ENCODE measurements at regions not wholly inside any gene's neighbourhood (a gene's known extent, or its start where the extent isn't known, plus 50 kb on each side); places are given as distances from the start of the nearest gene placed in this dataset.

DNA sequence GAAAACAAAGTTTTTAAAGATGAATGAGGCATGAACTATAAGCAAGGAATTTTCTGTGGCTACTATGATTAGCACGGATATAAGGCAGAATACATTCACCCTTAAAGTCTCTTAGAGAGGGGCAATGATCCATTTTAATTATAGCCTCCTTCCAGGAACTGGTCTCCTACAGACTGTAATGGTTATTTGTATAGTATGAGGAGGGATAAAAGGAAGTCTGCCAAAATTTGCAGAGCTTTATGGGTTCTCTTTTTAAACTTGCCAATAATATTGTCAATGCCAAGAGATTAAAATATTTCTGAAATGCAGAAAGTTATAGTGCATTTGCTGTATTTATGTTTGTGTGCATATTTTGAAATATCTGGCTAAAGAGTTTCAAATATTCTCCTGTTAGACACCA is 271.4 kb upstream of the LUZP2 start:
- H3K18ac ChIP-seq (ENCODE audit: low read depth in 1 of 2, low read length in 2 of 2): no peak overlapping the region
- no peak overlapping the region for H2AFZ ChIP-seq (ENCODE audit: low read depth, low read length)
- no peak overlapping the region for H4K8ac ChIP-seq (ENCODE audit: low read length)
- no peak overlapping the region for H2BK15ac ChIP-seq (ENCODE audit: low read depth, poor library complexity, severe bottlenecking)
- no peaks in the 10 kb centered on the region for H3K4me1 ChIP-seq (ENCODE audit: control insufficient read depth, insufficient read depth, low read depth, low read length)
- no peak overlapping the region for H3K4me2 ChIP-seq (ENCODE audit: low read length, poor library complexity, severe bottlenecking)
- WGBS: no CpG with 5 or more reads among the region's 1 CpG
- H3K9me3 ChIP-seq (ENCODE audit: control insufficient read depth, low read length): no peaks in the 10 kb centered on the region
- H3K27ac ChIP-seq (ENCODE audit: low read length, poor library complexity, severe bottlenecking): no peak overlapping the region
- DNase-seq: no peak
- no peak overlapping the region for H2AK5ac ChIP-seq (ENCODE audit: low read length, severe bottlenecking)
- H3K36me3 ChIP-seq (ENCODE audit: control insufficient read depth in 1 of 2, insufficient read depth in 2 of 2, low read depth in 1 of 2, low read length in 2 of 2): no peaks in the 10 kb centered on the region
- no peak overlapping the region for H2BK12ac ChIP-seq (ENCODE audit: low read length in 2 of 2)
- no peak overlapping the region for H4K91ac ChIP-seq (ENCODE audit: low read length)
- H2BK5ac ChIP-seq (ENCODE audit: low read depth, low read length, poor library complexity, severe bottlenecking): no peak overlapping the region
- no peak overlapping the region for H3K14ac ChIP-seq (ENCODE audit: low read length in 2 of 2)
- H3K4ac ChIP-seq (ENCODE audit: low read depth in 1 of 2, low read length in 2 of 2): no peak overlapping the region
- no peak overlapping the region for H3K9ac ChIP-seq (ENCODE audit: low read length)
- no peak overlapping the region for H3K23ac ChIP-seq (ENCODE audit: low read length in 2 of 2)
- no peak overlapping the region for H2BK120ac ChIP-seq (ENCODE audit: low read depth, low read length)
- no peak overlapping the region for H3K4me3 ChIP-seq (ENCODE audit: insufficient read depth in 1 of 2, low read depth in 1 of 2, low read length in 2 of 2)
- no peaks in the 10 kb centered on the region for H3K79me1 ChIP-seq (replicated peaks; ENCODE audit: low read length, poor library complexity, severe bottlenecking)
- no peaks in the 10 kb centered on the region for H3K27me3 ChIP-seq (ENCODE audit: control insufficient read depth in 1 of 2, insufficient read depth in 1 of 2, low read length in 2 of 2)

DNA sequence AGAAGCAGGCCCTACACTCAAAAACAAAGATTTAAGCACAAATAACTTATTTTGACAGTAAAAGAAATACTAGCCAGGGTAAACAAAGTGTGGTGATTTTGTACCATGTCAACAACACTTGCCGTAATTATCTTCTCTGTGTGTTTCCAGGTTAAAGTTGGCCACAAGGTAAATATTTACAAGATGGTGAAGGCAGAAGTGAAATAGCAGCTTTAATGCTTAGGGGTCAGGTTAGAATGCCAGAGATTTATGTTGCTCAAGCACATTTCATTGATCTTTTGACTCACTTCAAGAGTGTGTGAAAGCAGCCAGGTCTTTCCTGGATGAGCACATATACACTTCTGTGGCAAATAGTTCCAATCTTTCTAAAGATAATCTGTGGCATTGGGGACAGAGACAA is 270.2 kb upstream of the LUZP2 start:
- Histone ChIP-seq H3K36me3 (ENCODE audit: control insufficient read depth in 1 of 2, insufficient read depth in 2 of 2, low read depth in 1 of 2, low read length in 2 of 2) (no peaks in the 10 kb centered on the region), H3K14ac (ENCODE audit: low read length in 2 of 2) (no peak overlapping the region), H3K27me3 (ENCODE audit: control insufficient read depth in 1 of 2, insufficient read depth in 1 of 2, low read length in 2 of 2) (no peaks in the 10 kb centered on the region), H3K4ac (ENCODE audit: low read depth in 1 of 2, low read length in 2 of 2) (no peak overlapping the region), H3K4me3 (ENCODE audit: insufficient read depth in 1 of 2, low read depth in 1 of 2, low read length in 2 of 2) (no peak overlapping the region), H3K4me2 (ENCODE audit: low read length, poor library complexity, severe bottlenecking) (no peak overlapping the region), H2BK5ac (ENCODE audit: low read depth, low read length, poor library complexity, severe bottlenecking) (no peak overlapping the region), H2BK120ac (ENCODE audit: low read depth, low read length) (no peak overlapping the region), H3K23ac (ENCODE audit: low read length in 2 of 2) (no peak overlapping the region), H2BK12ac (ENCODE audit: low read length in 2 of 2) (no peak overlapping the region), H4K8ac (ENCODE audit: low read length) (no peak overlapping the region), H3K9me3 (ENCODE audit: control insufficient read depth, low read length) (no peaks in the 10 kb centered on the region), H3K4me1 (ENCODE audit: control insufficient read depth, insufficient read depth, low read depth, low read length) (no peaks in the 10 kb centered on the region), H2AFZ (ENCODE audit: low read depth, low read length) (no peak overlapping the region), H3K18ac (ENCODE audit: low read depth in 1 of 2, low read length in 2 of 2) (no peak overlapping the region), H2BK15ac (ENCODE audit: low read depth, poor library complexity, severe bottlenecking) (no peak overlapping the region), H3K27ac (ENCODE audit: low read length, poor library complexity, severe bottlenecking) (no peak overlapping the region), H3K79me1 (replicated peaks; ENCODE audit: low read length, poor library complexity, severe bottlenecking) (no peaks in the 10 kb centered on the region), H4K91ac (ENCODE audit: low read length) (no peak overlapping the region), H3K9ac (ENCODE audit: low read length) (no peak overlapping the region), H2AK5ac (ENCODE audit: low read length, severe bottlenecking) (no peak overlapping the region)
- WGBS: 64% methylated on average over 1 of the region's 1 CpG
- DNase-seq: no peak

DNA sequence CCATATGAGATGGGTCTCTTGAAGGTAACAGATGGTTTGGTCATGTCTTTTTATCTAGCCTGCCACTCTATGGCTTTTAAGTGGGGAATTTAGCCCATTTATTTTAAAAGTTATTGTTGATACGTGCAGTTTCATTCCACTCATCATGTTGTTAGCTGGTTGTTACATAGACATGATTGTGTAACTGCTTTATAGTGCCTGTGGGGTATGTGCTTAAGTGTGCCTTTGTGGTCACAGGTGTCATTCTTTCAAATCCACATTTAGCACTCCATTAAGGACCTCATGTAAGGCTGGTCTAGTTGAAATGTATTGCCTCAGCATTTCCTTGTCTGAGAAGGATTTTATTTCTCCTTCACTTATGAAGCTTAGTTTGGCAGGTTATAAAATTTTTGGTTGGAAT is 263.8 kb upstream of the LUZP2 start:
- DNase-seq: no peak
- H3K9me3 ChIP-seq (ENCODE audit: control insufficient read depth, low read length): no peaks in the 10 kb centered on the region
- H4K91ac ChIP-seq (ENCODE audit: low read length): no peak overlapping the region
- no peak overlapping the region for H3K4me3 ChIP-seq (ENCODE audit: insufficient read depth in 1 of 2, low read depth in 1 of 2, low read length in 2 of 2)
- no peak overlapping the region for H2BK12ac ChIP-seq (ENCODE audit: low read length in 2 of 2)
- no peaks in the 10 kb centered on the region for H3K79me1 ChIP-seq (replicated peaks; ENCODE audit: low read length, poor library complexity, severe bottlenecking)
- no peak overlapping the region for H2AFZ ChIP-seq (ENCODE audit: low read depth, low read length)
- H3K27me3 ChIP-seq (ENCODE audit: control insufficient read depth in 1 of 2, insufficient read depth in 1 of 2, low read length in 2 of 2): no peaks in the 10 kb centered on the region
- no peak overlapping the region for H3K4ac ChIP-seq (ENCODE audit: low read depth in 1 of 2, low read length in 2 of 2)
- no peak overlapping the region for H2AK5ac ChIP-seq (ENCODE audit: low read length, severe bottlenecking)
- H2BK120ac ChIP-seq (ENCODE audit: low read depth, low read length): no peak overlapping the region
- H2BK15ac ChIP-seq (ENCODE audit: low read depth, poor library complexity, severe bottlenecking): no peak overlapping the region
- H3K36me3 ChIP-seq (ENCODE audit: control insufficient read depth in 1 of 2, insufficient read depth in 2 of 2, low read depth in 1 of 2, low read length in 2 of 2): no peaks in the 10 kb centered on the region
- no peak overlapping the region for H3K27ac ChIP-seq (ENCODE audit: low read length, poor library complexity, severe bottlenecking)
- H3K18ac ChIP-seq (ENCODE audit: low read depth in 1 of 2, low read length in 2 of 2): no peak overlapping the region
- H3K23ac ChIP-seq (ENCODE audit: low read length in 2 of 2): no peak overlapping the region
- H3K4me1 ChIP-seq (ENCODE audit: control insufficient read depth, insufficient read depth, low read depth, low read length): peaks cover 8% of the 10 kb centered on the region
- no peak overlapping the region for H2BK5ac ChIP-seq (ENCODE audit: low read depth, low read length, poor library complexity, severe bottlenecking)
- H3K4me2 ChIP-seq (ENCODE audit: low read length, poor library complexity, severe bottlenecking): no peak overlapping the region
- no peak overlapping the region for H3K9ac ChIP-seq (ENCODE audit: low read length)
- no peak overlapping the region for H3K14ac ChIP-seq (ENCODE audit: low read length in 2 of 2)
- H4K8ac ChIP-seq (ENCODE audit: low read length): no peak overlapping the region
- 100% methylated on average over 1 of the region's 1 CpG for WGBS

DNA sequence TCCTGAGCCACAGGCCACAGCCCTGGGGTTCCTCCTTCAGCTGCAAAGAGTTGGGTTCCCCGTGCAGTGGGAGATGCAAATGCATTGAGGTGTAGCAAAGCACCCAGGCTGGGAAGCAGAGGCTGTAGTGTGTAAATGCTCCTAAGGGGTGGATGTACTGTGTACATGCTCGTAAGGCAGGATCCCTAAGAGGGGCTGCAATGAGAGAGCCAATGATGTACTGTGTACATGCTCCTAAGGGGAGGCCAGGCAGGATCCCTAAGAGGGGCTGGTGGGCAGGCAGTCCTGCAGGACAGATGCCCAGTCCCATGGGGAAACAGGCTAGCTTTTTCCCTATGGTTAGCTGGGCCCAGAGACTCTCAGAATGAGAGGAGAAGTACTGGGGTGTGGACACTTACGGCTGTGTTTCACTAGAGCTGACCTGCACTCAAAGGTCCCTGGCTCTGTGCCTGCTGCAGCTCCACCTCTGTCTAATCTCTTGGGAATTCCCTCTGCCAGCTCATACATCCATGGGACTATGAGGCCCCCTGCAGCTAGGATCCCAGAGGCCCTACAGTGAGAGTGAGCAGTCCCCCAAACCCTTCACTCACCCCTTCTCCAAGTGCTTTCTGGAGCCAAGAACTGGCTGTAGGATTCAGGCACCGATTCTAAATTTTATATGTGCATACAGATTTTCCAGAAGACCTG is 261.9 kb upstream of the LUZP2 start:
- Histone ChIP-seq H3K27ac (ENCODE audit: low read length, poor library complexity, severe bottlenecking) (no peak overlapping the region), H2BK15ac (ENCODE audit: low read depth, poor library complexity, severe bottlenecking) (no peak overlapping the region), H3K36me3 (ENCODE audit: control insufficient read depth in 1 of 2, insufficient read depth in 2 of 2, low read depth in 1 of 2, low read length in 2 of 2) (no peaks in the 10 kb centered on the region), H4K8ac (ENCODE audit: low read length) (no peak overlapping the region), H3K23ac (ENCODE audit: low read length in 2 of 2) (no peak overlapping the region), H3K27me3 (ENCODE audit: control insufficient read depth in 1 of 2, insufficient read depth in 1 of 2, low read length in 2 of 2) (no peaks in the 10 kb centered on the region), H2BK5ac (ENCODE audit: low read depth, low read length, poor library complexity, severe bottlenecking) (no peak overlapping the region), H2BK12ac (ENCODE audit: low read length in 2 of 2) (no peak overlapping the region), H3K4ac (ENCODE audit: low read depth in 1 of 2, low read length in 2 of 2) (no peak overlapping the region), H3K4me3 (ENCODE audit: insufficient read depth in 1 of 2, low read depth in 1 of 2, low read length in 2 of 2) (no peak overlapping the region), H3K9me3 (ENCODE audit: control insufficient read depth, low read length) (no peaks in the 10 kb centered on the region), H3K79me1 (replicated peaks; ENCODE audit: low read length, poor library complexity, severe bottlenecking) (no peaks in the 10 kb centered on the region), H2AFZ (ENCODE audit: low read depth, low read length) (no peak overlapping the region), H3K4me1 (ENCODE audit: control insufficient read depth, insufficient read depth, low read depth, low read length) (peaks cover 9% of the 10 kb centered on the region), H3K4me2 (ENCODE audit: low read length, poor library complexity, severe bottlenecking) (no peak overlapping the region), H3K9ac (ENCODE audit: low read length) (no peak overlapping the region), H4K91ac (ENCODE audit: low read length) (peak overlapping the region; percentile 43), H2BK120ac (ENCODE audit: low read depth, low read length) (no peak overlapping the region), H3K14ac (ENCODE audit: low read length in 2 of 2) (no peak overlapping the region), H3K18ac (ENCODE audit: low read depth in 1 of 2, low read length in 2 of 2) (peak overlapping the region in 1 of 2 experiments; percentile 11), H2AK5ac (ENCODE audit: low read length, severe bottlenecking) (no peak overlapping the region)
- WGBS: 74% methylated on average over 3 of the region's 4 CpGs
- DNase-seq: peak; percentile 66
